Osteoblast (primary cell): ENCODE measurements at regions not wholly inside any gene's neighbourhood (a gene's known extent, or its start where the extent isn't known, plus 50 kb on each side); places are given as distances from the start of the nearest gene placed in this dataset.

ENCODE experiments used
- DNase-seq: peaks from one replicate; pipeline ENCODE4 v3.0.0; 2011; ENCODE audit warnings: low spot score, mixed read lengths; ENCODE audit not compliant: insufficient read length; ENCODE audit errors: missing footprints
- H2AFZ ChIP-seq: 2 replicates; pipeline ENCODE4 v1.6.0; 2011; ENCODE audit warnings: mild to moderate bottlenecking, low read length
- H3K27ac ChIP-seq: 2 replicates; pipeline ENCODE4 v1.5.1; 2011; ENCODE audit warnings: mild to moderate bottlenecking, low read depth, low read length, moderate library complexity
- H3K27me3 ChIP-seq: 2 replicates; pipeline ENCODE4 v1.6.0; 2012; ENCODE audit warnings: mild to moderate bottlenecking, control low read depth, inconsistent platforms, low read length, moderate library complexity; ENCODE audit not compliant: insufficient read depth
- H3K36me3 ChIP-seq: 2 replicates; pipeline ENCODE4 v1.5.1; 2011; ENCODE audit warnings: mild to moderate bottlenecking, low read length, control low read depth, moderate library complexity; ENCODE audit not compliant: insufficient read depth
- H3K4me1 ChIP-seq: 2 replicates; pipeline ENCODE4 v1.5.1; 2011; ENCODE audit warnings: mild to moderate bottlenecking, low read length, control low read depth, moderate library complexity; ENCODE audit not compliant: insufficient read depth
- H3K4me2 ChIP-seq: 2 replicates; pipeline ENCODE4 v1.6.0; 2011; ENCODE audit warnings: mild to moderate bottlenecking, low read length; ENCODE audit not compliant: insufficient read depth
- H3K4me3 ChIP-seq: fragments of 200-600 bp; sonication (generic); 3 replicates; pipeline ENCODE4 v1.5.1; 2012; ENCODE audit warnings: mild to moderate bottlenecking, low read length, inconsistent platforms; ENCODE audit not compliant: insufficient read depth
- H3K79me2 ChIP-seq: 2 replicates; pipeline ENCODE4 v1.6.0; 2012; ENCODE audit warnings: mild to moderate bottlenecking, low read length, control low read depth, inconsistent platforms; ENCODE audit not compliant: insufficient read depth
- H3K9me3 ChIP-seq: 2 replicates; pipeline ENCODE4 v1.5.1; 2011; ENCODE audit warnings: low read depth, low read length, control low read depth
- H4K20me1 ChIP-seq: 2 replicates; pipeline ENCODE4 v1.6.0; 2012; ENCODE audit warnings: mild to moderate bottlenecking, low read length, control low read depth; ENCODE audit not compliant: insufficient read depth
- CTCF ChIP-seq: IDR thresholded peaks from 2 replicates; pipeline ENCODE4 v1.5.1; 2011; ENCODE audit warnings: mild to moderate bottlenecking, low read depth, low read length, moderate library complexity; ENCODE audit errors: extremely low read depth

DNA sequence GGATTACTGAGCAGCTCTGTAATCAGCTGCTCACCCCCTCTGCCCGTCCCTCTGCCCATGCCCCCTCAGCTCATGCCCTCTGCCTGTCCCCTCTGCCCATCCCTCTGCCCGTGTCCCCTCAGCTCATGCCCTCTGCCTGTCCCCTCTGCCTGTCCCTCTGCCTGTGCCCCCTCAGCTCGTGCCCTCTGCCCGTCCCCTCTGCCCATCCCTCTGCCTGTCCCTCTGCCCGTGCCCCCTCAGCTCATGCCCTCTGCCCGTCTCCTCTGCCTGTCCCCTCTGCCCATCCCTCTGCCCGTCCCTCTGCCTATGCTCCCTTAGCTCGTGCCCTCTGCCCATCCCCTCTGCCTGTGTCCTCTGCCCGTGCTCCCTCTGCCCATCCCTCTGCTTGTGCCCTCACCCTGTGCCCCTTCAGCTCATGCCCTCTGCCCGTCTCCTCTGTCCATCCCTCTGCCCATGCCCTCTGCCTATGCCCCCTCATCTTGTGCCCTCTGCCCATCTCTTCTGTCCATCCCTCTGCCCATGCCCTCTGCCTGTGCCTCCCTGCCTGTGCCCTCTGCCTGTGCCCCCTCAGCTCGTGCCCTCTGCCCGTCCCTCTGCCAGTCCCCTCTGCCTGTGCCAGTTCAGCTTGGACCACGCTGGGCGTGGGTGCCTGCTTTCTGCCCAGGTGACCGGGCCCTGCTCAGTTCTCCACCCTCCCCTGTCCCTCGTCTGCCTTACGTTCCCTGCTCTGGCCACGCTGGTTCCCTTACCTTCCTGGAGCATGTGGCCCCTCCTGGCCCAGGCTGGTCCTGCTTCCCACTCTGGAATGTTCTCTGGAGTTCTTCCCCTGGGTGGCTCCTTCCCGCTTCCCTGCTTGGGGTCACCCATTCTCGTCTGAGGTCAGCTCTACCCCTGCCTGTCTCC lies 97.6 kb downstream of the NPIPB11 start:
- Histone ChIP-seq H3K27me3 (no peaks in the 10 kb centered on the region), H3K9me3 (no peaks in the 10 kb centered on the region), H3K4me2 (no peak overlapping the region), H3K79me2 (no peaks in the 10 kb centered on the region), H4K20me1 (no peaks in the 10 kb centered on the region), H3K4me1 (peaks cover 28% of the 10 kb centered on the region), H3K36me3 (no peaks in the 10 kb centered on the region), H3K4me3 (no peak overlapping the region), H3K27ac (peak overlapping the region; percentile 76), H2AFZ (no peak overlapping the region)
- TF ChIP-seq CTCF, result no peak
- DNase-seq, result peak; percentile 61

- Histone ChIP-seq H3K4me3 (no peak overlapping the region), H4K20me1 (no peaks in the 10 kb centered on the region), H3K4me2 (peak overlapping the region; percentile 2), H2AFZ (peak overlapping the region; percentile 49), H3K27me3 (no peaks in the 10 kb centered on the region), H3K79me2 (no peaks in the 10 kb centered on the region), H3K36me3 (no peaks in the 10 kb centered on the region), H3K4me1 (peaks cover 28% of the 10 kb centered on the region), H3K9me3 (no peaks in the 10 kb centered on the region), H3K27ac (peak overlapping the region; percentile 76)
- TF ChIP-seq CTCF, result no peak
- peak; percentile 81 for DNase-seq
Measured at GRCh38 chr16:29307598-29308507, 98.7 kb downstream of the NPIPB11 start.

GRCh38 chr16:29306943-29307597 lies 99.4 kb downstream of the NPIPB11 start:
- Histone ChIP-seq H3K79me2 (no peaks in the 10 kb centered on the region), H2AFZ (peak overlapping the region; percentile 13), H3K4me2 (no peak overlapping the region), H3K4me1 (peaks cover 28% of the 10 kb centered on the region), H3K36me3 (no peaks in the 10 kb centered on the region), H3K9me3 (no peaks in the 10 kb centered on the region), H3K4me3 (no peak overlapping the region), H3K27ac (peak overlapping the region; percentile 76), H4K20me1 (no peaks in the 10 kb centered on the region), H3K27me3 (no peaks in the 10 kb centered on the region)
- no peak for TF ChIP-seq CTCF
- DNase-seq, result peak; percentile 94
